B cell (primary cell): ENCODE measurements at regions not wholly inside any gene's neighbourhood (a gene's known extent, or its start where the extent isn't known, plus 50 kb on each side); places are given as distances from the start of the nearest gene placed in this dataset.

Source experiments
- ATAC-seq: fragments of 200-7000 bp; cut with Tn5 transposase; one replicate; pipeline ENCODE4 v1.10.0; 2021; ENCODE audit warnings: low read depth, mild to moderate bottlenecking, moderate number of reproducible peaks, moderate library complexity
- CTCF ChIA-PET: fragments of 350-600 bp; sonication (Branson Sonifier 250); formaldehyde crosslinking; loops from one replicate; lab custom pipeline; 2021; ENCODE audit warnings: antibody characterized with exemption, inconsistent platforms; lab: Charles Lee
- POLR2A ChIA-PET: fragments of 350-600 bp; sonication (Branson Sonifier 250); formaldehyde crosslinking; loops from one replicate; lab custom pipeline; 2021; ENCODE audit warnings: antibody characterized with exemption; lab: Charles Lee
- DNase-seq: peaks from one replicate; pipeline ENCODE4 v3.0.0; 2013
- H2AFZ ChIP-seq: 2 replicates; pipeline ENCODE4 v1.6.1; 2012; ENCODE audit warnings: mild to moderate bottlenecking, low read depth, low read length; ENCODE audit not compliant: insufficient read depth, poor library complexity, severe bottlenecking
- H3K27ac ChIP-seq, 2 donors: 1 replicate in 1 of 2; 2 replicates in 1 of 2; pipeline ENCODE4 v1.5.1; 2012 to 2013; ENCODE audit warnings: low read length in 2 of 2, mild to moderate bottlenecking in 2 of 2, moderate library complexity in 1 of 2
- H3K27me3 ChIP-seq, 4 experiments: fragments of 200-600 bp in 1 of 4; sonication (generic) in 1 of 4; replicated peaks in 1 of 4; 1 replicate in 2 of 4; 2 replicates in 2 of 4; pipeline versions ENCODE4 v1.6.1 to v1.7.0; 2013 to 2016; ENCODE audit warnings: low read length in 3 of 4, mild to moderate bottlenecking in 2 of 4, mixed read lengths in 1 of 4, moderate library complexity in 1 of 4; ENCODE audit not compliant: insufficient read depth in 4 of 4, control insufficient read depth in 3 of 4; ENCODE audit errors: control extremely low read depth in 1 of 4
- H3K36me3 ChIP-seq, 2 experiments: replicated peaks in 1 of 2; 1 replicate in 1 of 2; 2 replicates in 1 of 2; pipeline versions ENCODE4 v1.6.1 to v1.7.1; 2013; ENCODE audit warnings: low read length in 1 of 2; ENCODE audit not compliant: insufficient read depth in 2 of 2, control insufficient read depth in 1 of 2; ENCODE audit errors: control extremely low read depth in 1 of 2, extremely low read depth in 1 of 2
- H3K4me1 ChIP-seq, 2 donors: fragments of 200-600 bp in 1 of 2; sonication (generic) in 1 of 2; 1 replicate in 1 of 2; 2 replicates in 1 of 2; pipeline versions ENCODE4 v1.5.1 to v1.6.1; 2013 to 2017; ENCODE audit warnings: low read length in 2 of 2; ENCODE audit not compliant: control insufficient read depth in 2 of 2, insufficient read depth in 2 of 2
- H3K4me2 ChIP-seq: replicated peaks from 2 replicates; pipeline ENCODE3; 2012; ENCODE audit warnings: mild to moderate bottlenecking, low read depth, low read length; ENCODE audit not compliant: poor library complexity, severe bottlenecking
- H3K4me3 ChIP-seq, 5 experiments: fragments of 200-600 bp in 1 of 5; sonication (generic) in 1 of 5; 1 replicate in 3 of 5; 2 replicates in 2 of 5; pipeline versions ENCODE4 v1.5.1 to v1.7.0; 2011 to 2016; ENCODE audit warnings: low read length in 4 of 5, mild to moderate bottlenecking in 4 of 5, low read depth in 2 of 5, control low read depth in 1 of 5, moderate library complexity in 1 of 5; ENCODE audit not compliant: insufficient read depth in 1 of 5; ENCODE audit errors: control extremely low read depth in 1 of 5, extremely low read depth in 1 of 5
- H3K79me2 ChIP-seq: fragments of 200-600 bp; sonication (generic); one replicate; pipeline ENCODE4 v1.6.0; 2016; ENCODE audit warnings: low read length; ENCODE audit not compliant: control insufficient read depth, insufficient read depth
- H3K9ac ChIP-seq: fragments of 200-600 bp; sonication (generic); 2 replicates; pipeline ENCODE4 v1.6.1; 2017; ENCODE audit warnings: mild to moderate bottlenecking, low read length, moderate library complexity
- H3K9me3 ChIP-seq, 3 donors: one replicate each; pipeline versions ENCODE4 v1.6.1 to v1.7.1; 2013; ENCODE audit warnings: low read length in 2 of 3; ENCODE audit not compliant: control insufficient read depth in 2 of 3, insufficient read depth in 1 of 3; ENCODE audit errors: control extremely low read depth in 1 of 3
- H4K20me1 ChIP-seq: 2 replicates; pipeline ENCODE4 v1.6.0; 2012; ENCODE audit warnings: mild to moderate bottlenecking, low read length; ENCODE audit not compliant: insufficient read depth, control insufficient read depth, poor library complexity, severe bottlenecking
- H3K27ac Mint-ChIP-seq: one replicate; pipeline ENCODE4 v1.8.0; 2021; ENCODE audit warnings: mixed read lengths
- H3K27me3 Mint-ChIP-seq: one replicate; pipeline ENCODE4 v1.8.0; 2021; ENCODE audit warnings: mixed read lengths
- H3K4me1 Mint-ChIP-seq: one replicate; pipeline ENCODE4 v1.8.0; 2021; ENCODE audit warnings: mixed read lengths
- H3K4me3 Mint-ChIP-seq: one replicate; pipeline ENCODE4 v1.8.0; 2021; ENCODE audit warnings: mixed read lengths
- H3K9me3 Mint-ChIP-seq: one replicate; pipeline ENCODE4 v1.8.0; 2022; ENCODE audit warnings: mixed read lengths; ENCODE audit not compliant: insufficient read depth
- CTCF ChIP-seq: fragments of 200-600 bp; IDR thresholded peaks from one replicate; pipeline ENCODE4 v1.8.0; 2022; ENCODE audit warnings: antibody characterized with exemption, mild to moderate bottlenecking
- EZH2 ChIP-seq: IDR thresholded peaks from 2 replicates; pipeline ENCODE4 v1.6.1; 2012; ENCODE audit warnings: borderline replicate concordance, low read depth, mild to moderate bottlenecking, moderate library complexity, low read length; ENCODE audit not compliant: insufficient read depth, poor library complexity, severe bottlenecking
- WGBS: methylation state at CpG from one replicate; pipeline ENCODE4 v1.1.5; 2013; ENCODE audit warnings: missing lambda C conversion rate; ENCODE audit not compliant: insufficient coverage; 5-methylcytosine and 5-hydroxymethylcytosine counted together
- intact Hi-C: fragments of 100-400 bp; cut with micrococcal nuclease; formaldehyde crosslinking; loops from one replicate; pipeline ENCODE4 v1.10.0; 2022

- Histone ChIP-seq H3K4me1 (peaks cover 22 to 30% of the 10 kb centered on the region in 2 donors), H3K79me2 (peaks cover 9% of the 10 kb centered on the region), H3K9ac (peak overlapping the region; percentile 11), H4K20me1 (no peaks in the 10 kb centered on the region), H3K9me3 (peaks cover 0 to 8% (median 7%) of the 10 kb centered on the region in 3 donors), H2AFZ (no peak overlapping the region), H3K4me2 (peak overlapping the region; percentile 60), H3K4me3 (peak overlapping the region in 4 of 5 experiments; percentile 23 to 46 (median 40)), H3K27me3 (no peaks in the 10 kb centered on the region), H3K27ac (peak overlapping the region; percentile 27 to 64), H3K36me3 (no peaks in the 10 kb centered on the region)
- Mint-ChIP-seq H3K9me3 (no peaks in the 10 kb centered on the region), H3K4me1 (peaks cover 41% of the 10 kb centered on the region), H3K4me3 (peak overlapping the region; percentile 62), H3K27me3 (peaks cover 3% of the 10 kb centered on the region), H3K27ac (peak overlapping the region; percentile 71)
- ChIA-PET POLR2A (no interaction called here), CTCF (no interaction called here)
- no peak for DNase-seq
- TF ChIP-seq CTCF = no peak
- TF ChIP-seq EZH2 = no peak
- no CpG with 5 or more reads among the region's 2 CpGs for WGBS
- no peak for ATAC-seq
- intact Hi-C loops = no loop called here
Observed at GRCh38 chrX:39299615-39300014, 498.4 kb downstream of the MID1IP1 start.

- no peak overlapping the region for H3K27ac ChIP-seq
- POLR2A ChIA-PET = no interaction called here
- DNase-seq = no peak
- no CpG with 5 or more reads among the region's 1 CpG for WGBS
- no peak overlapping the region for H3K27ac Mint-ChIP-seq
- H3K36me3 ChIP-seq = no peaks in the 10 kb centered on the region
- no peak overlapping the region for H3K4me3 ChIP-seq
- no peak overlapping the region for H3K9ac ChIP-seq
- CTCF ChIA-PET = interaction anchor here (0.8 kb wide), 1 partner anchor 944 kb away, joined by 3 read pairs; no protein-coding TSS in a partner anchor
- H3K79me2 ChIP-seq = peaks cover 9% of the 10 kb centered on the region
- peaks cover 0 to 8% (median 7%) of the 10 kb centered on the region in 3 donors for H3K9me3 ChIP-seq
- H3K4me1 ChIP-seq = peaks cover 14 to 21% of the 10 kb centered on the region in 2 donors
- no peaks in the 10 kb centered on the region for H3K9me3 Mint-ChIP-seq
- TF ChIP-seq CTCF (no peak), EZH2 (no peak)
- H2AFZ ChIP-seq = no peak overlapping the region
- H3K4me1 Mint-ChIP-seq = peaks cover 33% of the 10 kb centered on the region
- intact Hi-C loops = no loop called here
- no peak overlapping the region for H3K4me2 ChIP-seq
- no peaks in the 10 kb centered on the region for H3K27me3 ChIP-seq
- H3K4me3 Mint-ChIP-seq = no peak overlapping the region
- H4K20me1 ChIP-seq = no peaks in the 10 kb centered on the region
- ATAC-seq = no peak
- no peaks in the 10 kb centered on the region for H3K27me3 Mint-ChIP-seq
Observed at GRCh38 chrX:39301036-39301435, 499.8 kb downstream of the MID1IP1 start.
